ENCODE measurements at regions not wholly inside any gene's neighbourhood (a gene's known extent, or its start where the extent isn't known, plus 50 kb on each side); places are given as distances from the start of the nearest gene placed in this dataset.
"Not testable (repeated sequence)": the region's sequence is repeated elsewhere in the genome, so short reads cannot be mapped to it uniquely, and the experiment has no call there.

- Histone ChIP-seq H3K36me3 (ENCODE audit: control insufficient read depth in 4 of 4, insufficient read depth in 4 of 4, low read length in 3 of 4) (no peaks in the 10 kb centered on the region), H3K27ac (ENCODE audit: insufficient read depth in 1 of 2, low read depth in 1 of 2, low read length in 2 of 2, poor library complexity in 1 of 2, severe bottlenecking in 2 of 2) (no peak overlapping the region), H3K4me1 (ENCODE audit: control extremely low read depth in 1 of 4, control insufficient read depth in 4 of 4, insufficient read depth in 4 of 4, low read length in 3 of 4) (peaks cover 0 to 3% (median 0%) of the 10 kb centered on the region in 4 experiments), H3K27me3 (replicated peaks in 2 of 5; ENCODE audit: control insufficient read depth in 4 of 5, insufficient read depth in 5 of 5, low read length in 4 of 5) (peaks cover 0 to 1% (median 0%) of the 10 kb centered on the region in 5 experiments), H3K4me3 (ENCODE audit: control insufficient read depth in 1 of 7, extremely low read depth in 1 of 7, insufficient read depth in 4 of 7, low read depth in 2 of 7, low read length in 6 of 7) (no peak overlapping the region), H3K9me3 (ENCODE audit: control extremely low read depth in 1 of 5, control insufficient read depth in 4 of 5, insufficient read depth in 2 of 5, low read depth in 1 of 5, low read length in 4 of 5) (peaks cover 0 to 15% (median 3%) of the 10 kb centered on the region in 5 experiments)
- no peak for DNase-seq
- ChIA-PET CTCF (interaction anchor here (0.9 kb wide), 2 partner anchors 32 to 35 kb away, joined by 3 read pairs; no protein-coding TSS in a partner anchor), POLR2A (no interaction called here)
- WGBS (ENCODE audit: insufficient coverage), result 96% methylated on average over 10 of the region's 12 CpGs
Observed at GRCh38 chr1:114250683-114251572, 97.3 kb upstream of the SYT6 start.

DNA sequence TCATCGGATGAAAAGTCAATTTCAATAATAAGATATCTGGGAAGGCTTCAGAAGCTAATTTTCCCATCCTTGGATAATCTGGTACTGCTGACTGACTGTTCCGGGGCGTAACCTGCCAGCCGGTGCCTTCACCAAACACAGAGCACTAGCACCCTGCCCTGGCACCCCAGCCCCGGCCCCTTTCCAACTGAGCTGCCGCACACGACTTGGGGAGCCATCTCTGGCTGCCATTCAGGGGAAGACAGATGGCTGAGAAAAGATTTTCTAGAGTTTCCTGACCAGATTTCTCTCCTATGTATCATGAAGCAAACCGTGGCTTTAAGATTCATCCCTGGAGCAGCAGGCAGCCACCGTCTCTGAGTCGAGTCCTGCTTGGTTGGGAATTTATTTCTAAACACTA lies 96.0 kb upstream of the SYT6 start:
- Histone ChIP-seq H3K4me1 (ENCODE audit: control extremely low read depth in 1 of 4, control insufficient read depth in 4 of 4, insufficient read depth in 4 of 4, low read length in 3 of 4) (peaks cover 0 to 3% (median 0%) of the 10 kb centered on the region in 4 experiments), H3K27me3 (replicated peaks in 2 of 5; ENCODE audit: control insufficient read depth in 4 of 5, insufficient read depth in 5 of 5, low read length in 4 of 5) (peaks cover 0 to 1% (median 0%) of the 10 kb centered on the region in 5 experiments), H3K27ac (ENCODE audit: insufficient read depth in 1 of 2, low read depth in 1 of 2, low read length in 2 of 2, poor library complexity in 1 of 2, severe bottlenecking in 2 of 2) (no peak overlapping the region), H3K36me3 (ENCODE audit: control insufficient read depth in 4 of 4, insufficient read depth in 4 of 4, low read length in 3 of 4) (no peaks in the 10 kb centered on the region), H3K9me3 (ENCODE audit: control extremely low read depth in 1 of 5, control insufficient read depth in 4 of 5, insufficient read depth in 2 of 5, low read depth in 1 of 5, low read length in 4 of 5) (peaks cover 0 to 7% (median 1%) of the 10 kb centered on the region in 5 experiments), H3K4me3 (ENCODE audit: control insufficient read depth in 1 of 7, extremely low read depth in 1 of 7, insufficient read depth in 4 of 7, low read depth in 2 of 7, low read length in 6 of 7) (no peak overlapping the region)
- WGBS (ENCODE audit: insufficient coverage), result 94% methylated on average over 9 of the region's 10 CpGs
- no peak for DNase-seq
- ChIA-PET CTCF (no interaction called here), POLR2A (no interaction called here)

DNA sequence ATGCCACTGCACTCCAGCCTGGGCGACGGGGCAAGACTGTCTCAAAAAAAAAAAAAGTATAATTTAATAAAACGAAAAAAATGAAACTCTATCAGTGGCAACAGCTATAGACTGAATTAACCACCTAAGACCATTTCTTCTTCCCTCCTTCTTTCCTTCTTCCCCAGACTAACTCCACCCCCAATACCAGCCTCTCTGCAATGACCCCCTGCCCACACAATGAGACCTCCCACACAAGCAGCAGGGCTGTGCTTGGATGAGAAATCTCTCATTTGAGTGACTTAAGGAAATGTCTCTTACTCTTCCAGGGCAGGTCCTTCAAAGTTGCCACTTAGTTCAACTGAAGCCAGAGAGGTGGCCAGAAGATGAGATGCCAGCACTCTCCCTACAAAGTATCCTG lies 94.5 kb upstream of the SYT6 start:
- H3K4me1 ChIP-seq (ENCODE audit: control extremely low read depth in 1 of 4, control insufficient read depth in 4 of 4, insufficient read depth in 4 of 4, low read length in 3 of 4), result peaks cover 0 to 3% (median 0%) of the 10 kb centered on the region in 4 experiments
- DNase-seq, result no peak
- H3K27me3 ChIP-seq (replicated peaks in 2 of 5; ENCODE audit: control insufficient read depth in 4 of 5, insufficient read depth in 5 of 5, low read length in 4 of 5), result peaks cover 0 to 1% (median 0%) of the 10 kb centered on the region in 5 experiments
- no peak overlapping the region for H3K4me3 ChIP-seq (ENCODE audit: control insufficient read depth in 1 of 7, extremely low read depth in 1 of 7, insufficient read depth in 4 of 7, low read depth in 2 of 7, low read length in 6 of 7)
- no peak overlapping the region for H3K27ac ChIP-seq (ENCODE audit: insufficient read depth in 1 of 2, low read depth in 1 of 2, low read length in 2 of 2, poor library complexity in 1 of 2, severe bottlenecking in 2 of 2)
- WGBS (ENCODE audit: insufficient coverage), result no CpG with 5 or more reads among the region's 3 CpGs
- no peaks in the 10 kb centered on the region for H3K36me3 ChIP-seq (ENCODE audit: control insufficient read depth in 4 of 4, insufficient read depth in 4 of 4, low read length in 3 of 4)
- peaks cover 0 to 2% (median 0%) of the 10 kb centered on the region in 5 experiments for H3K9me3 ChIP-seq (ENCODE audit: control extremely low read depth in 1 of 5, control insufficient read depth in 4 of 5, insufficient read depth in 2 of 5, low read depth in 1 of 5, low read length in 4 of 5)
- ChIA-PET POLR2A (no interaction called here), CTCF (no interaction called here)

GRCh38 chr1:114242531-114243210 lies 89.0 kb upstream of the SYT6 start:
- CTCF ChIA-PET, result not testable (repeated sequence)
- WGBS (ENCODE audit: insufficient coverage), result 93% methylated on average over 26 of the region's 43 CpGs

DNA sequence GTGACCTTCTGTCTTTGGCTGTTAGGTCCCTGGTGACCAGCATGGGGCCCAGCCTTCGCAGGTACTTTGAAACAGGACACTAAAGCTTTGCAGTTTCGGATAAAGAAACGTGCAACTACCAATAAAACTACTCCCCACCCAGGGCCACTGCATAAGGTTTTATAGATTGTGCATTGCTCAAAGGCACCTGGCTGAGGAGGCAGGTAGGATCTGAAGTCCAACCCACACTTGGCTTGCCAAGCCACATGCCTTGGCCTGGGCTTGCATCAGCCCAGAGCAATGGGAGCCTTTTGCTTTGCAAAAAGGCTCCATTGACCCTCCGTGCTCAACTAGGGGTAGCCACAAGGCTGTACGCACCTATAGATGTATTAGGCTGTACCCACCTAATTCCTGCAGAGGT lies 84.4 kb upstream of the SYT6 start:
- H3K36me3 ChIP-seq (ENCODE audit: control insufficient read depth in 4 of 4, insufficient read depth in 4 of 4, low read length in 3 of 4), result no peaks in the 10 kb centered on the region
- H3K4me1 ChIP-seq (ENCODE audit: control extremely low read depth in 1 of 4, control insufficient read depth in 4 of 4, insufficient read depth in 4 of 4, low read length in 3 of 4), result peaks cover 0 to 12% (median 7%) of the 10 kb centered on the region in 4 experiments
- H3K27me3 ChIP-seq (replicated peaks in 2 of 5; ENCODE audit: control insufficient read depth in 4 of 5, insufficient read depth in 5 of 5, low read length in 4 of 5), result no peaks in the 10 kb centered on the region
- POLR2A ChIA-PET, result no interaction called here
- WGBS (ENCODE audit: insufficient coverage), result 98% methylated on average over 4 of the region's 5 CpGs
- H3K9me3 ChIP-seq (ENCODE audit: control extremely low read depth in 1 of 5, control insufficient read depth in 4 of 5, insufficient read depth in 2 of 5, low read depth in 1 of 5, low read length in 4 of 5), result peaks cover 0 to 5% (median 0%) of the 10 kb centered on the region in 5 experiments
- no peak for DNase-seq
- CTCF ChIA-PET, result interaction anchor here (1.8 kb wide), 1 partner anchor 20 kb away, joined by 5 read pairs; no protein-coding TSS in a partner anchor
- no peak overlapping the region for H3K4me3 ChIP-seq (ENCODE audit: control insufficient read depth in 1 of 7, extremely low read depth in 1 of 7, insufficient read depth in 4 of 7, low read depth in 2 of 7, low read length in 6 of 7)
- no peak overlapping the region for H3K27ac ChIP-seq (ENCODE audit: insufficient read depth in 1 of 2, low read depth in 1 of 2, low read length in 2 of 2, poor library complexity in 1 of 2, severe bottlenecking in 2 of 2)

More at GRCh38 chr1:114242531-114243210, 89.0 kb upstream of the SYT6 start:
- H3K36me3 ChIP-seq (ENCODE audit: control insufficient read depth in 4 of 4, insufficient read depth in 4 of 4, low read length in 3 of 4); H3K4me3 ChIP-seq (ENCODE audit: control insufficient read depth in 1 of 7, extremely low read depth in 1 of 7, insufficient read depth in 4 of 7, low read depth in 2 of 7, low read length in 6 of 7); H3K27me3 ChIP-seq (replicated peaks in 2 of 5; ENCODE audit: control insufficient read depth in 4 of 5, insufficient read depth in 5 of 5, low read length in 4 of 5); H3K9me3 ChIP-seq (ENCODE audit: control extremely low read depth in 1 of 5, control insufficient read depth in 4 of 5, insufficient read depth in 2 of 5, low read depth in 1 of 5, low read length in 4 of 5); H3K27ac ChIP-seq (ENCODE audit: insufficient read depth in 1 of 2, low read depth in 1 of 2, low read length in 2 of 2, poor library complexity in 1 of 2, severe bottlenecking in 2 of 2); H3K4me1 ChIP-seq (ENCODE audit: control extremely low read depth in 1 of 4, control insufficient read depth in 4 of 4, insufficient read depth in 4 of 4, low read length in 3 of 4); DNase-seq; POLR2A ChIA-PET: not testable (repeated sequence)

- Histone ChIP-seq H3K27ac (ENCODE audit: insufficient read depth in 1 of 2, low read depth in 1 of 2, low read length in 2 of 2, poor library complexity in 1 of 2, severe bottlenecking in 2 of 2) (no peak overlapping the region), H3K9me3 (ENCODE audit: control extremely low read depth in 1 of 5, control insufficient read depth in 4 of 5, insufficient read depth in 2 of 5, low read depth in 1 of 5, low read length in 4 of 5) (peaks cover 0 to 5% (median 0%) of the 10 kb centered on the region in 5 experiments), H3K27me3 (replicated peaks in 2 of 5; ENCODE audit: control insufficient read depth in 4 of 5, insufficient read depth in 5 of 5, low read length in 4 of 5) (no peaks in the 10 kb centered on the region), H3K36me3 (ENCODE audit: control insufficient read depth in 4 of 4, insufficient read depth in 4 of 4, low read length in 3 of 4) (no peaks in the 10 kb centered on the region), H3K4me3 (ENCODE audit: control insufficient read depth in 1 of 7, extremely low read depth in 1 of 7, insufficient read depth in 4 of 7, low read depth in 2 of 7, low read length in 6 of 7) (no peak overlapping the region), H3K4me1 (ENCODE audit: control extremely low read depth in 1 of 4, control insufficient read depth in 4 of 4, insufficient read depth in 4 of 4, low read length in 3 of 4) (peaks cover 0 to 12% (median 7%) of the 10 kb centered on the region in 4 experiments)
- no peak for DNase-seq
- ChIA-PET CTCF (no interaction called here), POLR2A (no interaction called here)
- WGBS (ENCODE audit: insufficient coverage), result no CpG with 5 or more reads among the region's 7 CpGs
Observed at GRCh38 chr1:114236517-114236916, 82.8 kb upstream of the SYT6 start.

DNA sequence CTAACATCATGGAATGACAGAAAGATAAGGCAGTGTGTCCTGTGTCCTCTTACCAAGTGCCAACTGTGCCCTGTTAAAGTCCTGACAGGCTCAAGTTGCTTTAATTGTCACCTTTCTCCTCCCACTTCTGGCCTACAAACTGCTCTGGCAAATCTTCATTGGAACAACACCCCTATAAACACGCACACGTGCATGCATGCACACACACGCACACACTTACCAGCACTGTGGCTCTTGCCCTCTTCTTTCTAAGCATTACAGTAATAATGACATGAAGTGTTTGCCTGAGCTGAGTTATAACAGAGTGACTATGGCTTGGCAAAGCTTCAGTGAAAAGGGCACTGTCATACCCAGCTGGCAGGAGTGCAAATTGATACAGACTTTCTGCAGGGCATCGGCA lies 82.3 kb upstream of the SYT6 start:
- no peak overlapping the region for H3K27ac ChIP-seq (ENCODE audit: insufficient read depth in 1 of 2, low read depth in 1 of 2, low read length in 2 of 2, poor library complexity in 1 of 2, severe bottlenecking in 2 of 2)
- H3K9me3 ChIP-seq (ENCODE audit: control extremely low read depth in 1 of 5, control insufficient read depth in 4 of 5, insufficient read depth in 2 of 5, low read depth in 1 of 5, low read length in 4 of 5), result peaks cover 0 to 5% (median 0%) of the 10 kb centered on the region in 5 experiments
- WGBS (ENCODE audit: insufficient coverage), result no CpG with 5 or more reads among the region's 4 CpGs
- peak; percentile 12 to 69 (median 61) for DNase-seq
- CTCF ChIA-PET, result no interaction called here
- no peaks in the 10 kb centered on the region for H3K27me3 ChIP-seq (replicated peaks in 2 of 5; ENCODE audit: control insufficient read depth in 4 of 5, insufficient read depth in 5 of 5, low read length in 4 of 5)
- no peak overlapping the region for H3K4me3 ChIP-seq (ENCODE audit: control insufficient read depth in 1 of 7, extremely low read depth in 1 of 7, insufficient read depth in 4 of 7, low read depth in 2 of 7, low read length in 6 of 7)
- no peaks in the 10 kb centered on the region for H3K36me3 ChIP-seq (ENCODE audit: control insufficient read depth in 4 of 4, insufficient read depth in 4 of 4, low read length in 3 of 4)
- POLR2A ChIA-PET, result no interaction called here
- H3K4me1 ChIP-seq (ENCODE audit: control extremely low read depth in 1 of 4, control insufficient read depth in 4 of 4, insufficient read depth in 4 of 4, low read length in 3 of 4), result peaks cover 0 to 12% (median 7%) of the 10 kb centered on the region in 4 experiments
